K562 (cell line): ENCODE measurements at regions not wholly inside any gene's neighbourhood (a gene's known extent, or its start where the extent isn't known, plus 50 kb on each side); places are given as distances from the start of the nearest gene placed in this dataset.

ENCODE experiments used
- ATAC-seq: fragments of 200-7000 bp; cut with Tn5 transposase; 3 replicates; pipeline ENCODE4 v1.9.1; 2020; ENCODE audit warnings: moderate library complexity
- BruUV-seq: library from RNA; stranded (reverse); fragments of 400-500 nt; replicated peaks from 2 replicates; lab custom pipeline; 2021; lab: Mats Ljungman, UMichigan
- CTCF ChIA-PET: fragments of 300-600 bp; formaldehyde crosslinking; extraction: SDS; loops from one replicate; lab custom pipeline; 2021; ENCODE audit warnings: low intra/inter-chr PET ratio; lab: Yijun Ruan, JAX
- POLR2A ChIA-PET: fragments of 300-600, 350-650 bp; sonication (Branson Sonifier 250); formaldehyde crosslinking; extraction: SDS; loops from one replicate; lab custom pipeline; 2021; ENCODE audit warnings: antibody characterized with exemption, inconsistent platforms; lab: Yijun Ruan, JAX
- DNase-seq, 4 experiments: peaks; one replicate each; pipeline versions ENCODE4 v3.0.0 to v3.0.0-alpha.2; 2011 to 2018; ENCODE audit warnings: low spot score in 3 of 4, mixed read lengths in 3 of 4; ENCODE audit errors: extremely low read depth in 1 of 4
- FAIRE-seq: peaks from 2 replicates; lab custom pipeline; 2011; peaks lifted over from hg19 to GRCh38; lab: Jason Lieb, UNC
- H2AFZ ChIP-seq: 2 replicates; pipeline ENCODE4 v1.6.0; 2011; ENCODE audit warnings: low read depth, low read length, control low read depth, inconsistent platforms
- H3K27ac ChIP-seq: fragments of 200-600 bp; 3 replicates; pipeline ENCODE4 v1.8.0; 2011; ENCODE audit warnings: low read depth, mild to moderate bottlenecking, control low read depth, inconsistent platforms, low read length, moderate library complexity, mixed read lengths; ENCODE audit errors: extremely low read depth
- H3K27me3 ChIP-seq, 2 experiments: fragments of 300-600 bp in 1 of 2; 2 replicates in 1 of 2; 3 replicates in 1 of 2; pipeline versions ENCODE4 v1.6.0 to v1.8.0; 2011; ENCODE audit warnings: inconsistent platforms in 2 of 2, low read length in 2 of 2, mild to moderate bottlenecking in 1 of 2, mixed read lengths in 1 of 2, moderate library complexity in 1 of 2; ENCODE audit not compliant: control insufficient read depth in 2 of 2, insufficient read depth in 2 of 2
- H3K36me3 ChIP-seq: fragments of 300-600 bp; 3 replicates; pipeline ENCODE4 v1.8.0; 2011; ENCODE audit warnings: mild to moderate bottlenecking, low read length, inconsistent platforms; ENCODE audit not compliant: control insufficient read depth, insufficient read depth
- H3K4me1 ChIP-seq, 2 experiments: fragments of 200-600 bp in 1 of 2; replicated peaks in 1 of 2; 2 replicates in 1 of 2; 3 replicates in 1 of 2; pipeline versions ENCODE4 v1.5.1 to v1.8.0; 2011; ENCODE audit warnings: inconsistent platforms in 2 of 2, low read length in 2 of 2, mild to moderate bottlenecking in 1 of 2, mixed read lengths in 1 of 2, moderate library complexity in 1 of 2; ENCODE audit not compliant: control insufficient read depth in 2 of 2, insufficient read depth in 2 of 2
- H3K4me2 ChIP-seq: 2 replicates; pipeline ENCODE4 v1.6.1; 2011; ENCODE audit warnings: low read length, control low read depth, inconsistent platforms, mixed read lengths; ENCODE audit not compliant: insufficient read depth
- H3K4me3 ChIP-seq: fragments of 200-600 bp; sonication (generic), shearing (Covaris generic); 2 replicates; pipeline ENCODE4 v1.5.1; 2016; ENCODE audit warnings: control low read depth, inconsistent platforms
- H3K79me2 ChIP-seq: fragments of 200-600 bp; 3 replicates; pipeline ENCODE4 v1.8.0; 2011; ENCODE audit warnings: low read length, inconsistent platforms; ENCODE audit not compliant: control insufficient read depth, insufficient read depth
- H3K9ac ChIP-seq, 2 experiments: 2 replicates each; pipeline versions ENCODE4 v1.6.0 to v1.6.1; 2011; ENCODE audit warnings: low read depth in 2 of 2, low read length in 2 of 2, control low read depth in 1 of 2, inconsistent platforms in 1 of 2, mild to moderate bottlenecking in 1 of 2, mixed read lengths in 1 of 2; ENCODE audit not compliant: insufficient read depth in 1 of 2
- H3K9me1 ChIP-seq: one replicate; pipeline ENCODE4 v1.6.0; 2011; ENCODE audit warnings: inconsistent platforms, mild to moderate bottlenecking, low read length, moderate library complexity; ENCODE audit not compliant: control insufficient read depth, insufficient read depth
- H3K9me3 ChIP-seq: replicated peaks from 2 replicates; pipeline ENCODE4 v1.5.1; 2011; ENCODE audit warnings: low read depth, low read length, inconsistent platforms; ENCODE audit not compliant: control insufficient read depth, insufficient read depth
- H4K20me1 ChIP-seq: replicated peaks from 2 replicates; pipeline ENCODE4 v1.6.1; 2011; ENCODE audit warnings: low read length, inconsistent platforms, mixed read lengths; ENCODE audit not compliant: control insufficient read depth, insufficient read depth
- ARID2 ChIP-seq: fragments of 450-650 bp; IDR thresholded peaks from 2 replicates; pipeline ENCODE4 v1.6.1; 2017; ENCODE audit warnings: antibody characterized with exemption, mild to moderate bottlenecking
- DACH1 ChIP-seq: fragments of 450-650 bp; IDR thresholded peaks from 2 replicates; pipeline ENCODE4 v1.6.1; 2018; ENCODE audit not compliant: partially characterized antibody
- EZH2 ChIP-seq: IDR thresholded peaks from 2 replicates; pipeline ENCODE4 v1.6.1; 2012; ENCODE audit warnings: low read depth, mild to moderate bottlenecking, inconsistent platforms, low read length, borderline replicate concordance
- FOSL1 ChIP-seq: fragments of 200-800 bp; sonication (Bioruptor generic); conservative IDR thresholded peaks from 2 replicates; pipeline ENCODE4 v1.6.1; 2016; ENCODE audit warnings: missing genetic modification characterization, missing compliant biosample characterization
- FOXK1 ChIP-seq: sonication (generic); formaldehyde crosslinking; IDR thresholded peaks from 2 replicates; pipeline ENCODE4 v1.8.0; 2022; ENCODE audit warnings: missing genetic modification reagents, mild to moderate bottlenecking, borderline replicate concordance
- HDAC8 ChIP-seq: fragments of 450-650 bp; IDR thresholded peaks from 2 replicates; pipeline ENCODE4 v1.6.1; 2016; ENCODE audit warnings: mild to moderate bottlenecking, missing genetic modification characterization, moderate library complexity, missing compliant biosample characterization
- POLR2H ChIP-seq: IDR thresholded peaks from 2 replicates; pipeline ENCODE4 v1.6.1; 2016; ENCODE audit warnings: missing genetic modification characterization, low read depth, mild to moderate bottlenecking, control low read depth, missing compliant biosample characterization, moderate library complexity
- TFAP4 ChIP-seq: sonication (generic); formaldehyde crosslinking; IDR thresholded peaks from 2 replicates; pipeline ENCODE4 v1.8.0; 2022; ENCODE audit warnings: missing genetic modification reagents, mild to moderate bottlenecking, moderate library complexity, borderline replicate concordance
- THRB ChIP-seq: fragments of 450-650 bp; formaldehyde crosslinking; conservative IDR thresholded peaks from 2 replicates; pipeline ENCODE4 v1.4.0; 2022; ENCODE audit warnings: mild to moderate bottlenecking, missing genetic modification characterization
- ZBTB11 ChIP-seq, 3 experiments: fragments of 200-800 bp in 1 of 3; fragments of 250-450 bp in 1 of 3; fragments of 450-650 bp in 1 of 3; sonication (Bioruptor Pico) in 1 of 3; sonication (Bioruptor generic) in 1 of 3; formaldehyde crosslinking in 1 of 3; IDR thresholded peaks; 2 replicates each; pipeline versions ENCODE4 v1.6.1 to v1.8.0; 2016 to 2022; ENCODE audit warnings: mild to moderate bottlenecking in 2 of 3, missing genetic modification characterization in 2 of 3, missing compliant biosample characterization in 1 of 3, moderate library complexity in 1 of 3
- ZBTB26 ChIP-seq: fragments of 450-650 bp; formaldehyde crosslinking; IDR thresholded peaks from 2 replicates; pipeline ENCODE4 v1.4.0; 2022; ENCODE audit warnings: missing genetic modification characterization
- ZNF41 ChIP-seq: fragments of 250-450 bp; sonication (Bioruptor Pico); conservative IDR thresholded peaks from 2 replicates; pipeline ENCODE4 v1.4.0; 2020; ENCODE audit warnings: mild to moderate bottlenecking
- WGBS: fragments of 100-300 bp; shearing (Covaris generic); methylation state at CpG from one replicate; pipeline ENCODE4 v1.1.6; 2016; ENCODE audit warnings: low coverage, mixed read lengths; ENCODE audit not compliant: insufficient coverage; ENCODE audit errors: missing lambda C conversion rate; 5-methylcytosine and 5-hydroxymethylcytosine counted together
- in situ Hi-C: fragments of 300-500 bp; cut with MboI; formaldehyde crosslinking; loops from 4 replicates; pipeline ENCODE4 v1.15.0; 2018; ENCODE audit warnings: inconsistent platforms, mixed read lengths
- intact Hi-C: fragments of 100-400 bp; cut with micrococcal nuclease; formaldehyde crosslinking; loops from 2 replicates; pipeline ENCODE4 v1.14.2; 2022

- TF ChIP-seq TFAP4 (no peak), POLR2H (tag) (no peak), DACH1 (peak; percentile 93)
Measured at GRCh38 chr6:147709396-147710272, 201.1 kb downstream of the SAMD5 start (continued).

GRCh38 chr6:147710890-147711289 lies 202.4 kb downstream of the SAMD5 start:
- 57% methylated on average over 2 of the region's 2 CpGs for WGBS
- Histone ChIP-seq H3K79me2 (peaks cover 40% of the 10 kb centered on the region), H3K36me3 (peaks cover 3% of the 10 kb centered on the region; the same call in 1 of the 3 replicates), H3K4me3 (no peak overlapping the region), H3K9me1 (no peaks in the 10 kb centered on the region), H2AFZ (no peak overlapping the region), H3K27ac (no peak overlapping the region), H3K27me3 (no peaks in the 10 kb centered on the region), H3K9ac (no peak overlapping the region), H4K20me1 (peaks cover 8% of the 10 kb centered on the region), H3K4me2 (no peak overlapping the region), H3K9me3 (no peaks in the 10 kb centered on the region), H3K4me1 (peaks cover 7 to 45% of the 10 kb centered on the region in 2 experiments; a peak in 4 of 5 replicates)
- FAIRE-seq (no peak), ATAC-seq (no peak), DNase-seq (no peak)
- intact Hi-C loops (no loop called here), in situ Hi-C loops (no loop called here)
- ChIA-PET CTCF (no interaction called here), POLR2A (no interaction called here)
- BruUV-seq = no TSS peak
- TF ChIP-seq ZBTB11 (CRISPR knock-in tag; IDR thresholded peaks at IDR 0.05) (no peak), FOSL1 (no peak), FOXK1 (CRISPR knock-in tag) (no peak), HDAC8 (tag) (no peak), ARID2 (0 out of 2 replicates have a peak, but pooled peaks have one; percentile 34), THRB (CRISPR knock-in tag) (peak; percentile 54; the same call in 1 of the 2 replicates), ZBTB26 (CRISPR knock-in tag) (0 out of 2 replicates have a peak, but pooled peaks have one; percentile 21), EZH2 (no peak), ZNF41 (no peak)
